ENCODE measurements at regions not wholly inside any gene's neighbourhood (a gene's known extent, or its start where the extent isn't known, plus 50 kb on each side); places are given as distances from the start of the nearest gene placed in this dataset.
"Not testable (repeated sequence)": the region's sequence is repeated elsewhere in the genome, so short reads cannot be mapped to it uniquely, and the experiment has no call there.

- H3K9me3 Mint-ChIP-seq: peaks cover 13% of the 10 kb centered on the region
- H3K4me3 Mint-ChIP-seq: no peak overlapping the region
- no peaks in the 10 kb centered on the region for H3K36me3 Mint-ChIP-seq (ENCODE audit: low read depth)
- CTCF ChIA-PET: no interaction called here
- no peak overlapping the region for H3K27ac Mint-ChIP-seq
- POLR2A ChIA-PET: no interaction called here
- peaks cover 30% of the 10 kb centered on the region for H3K27me3 Mint-ChIP-seq
- DNase-seq: peak; percentile 3
- H3K4me1 Mint-ChIP-seq: no peaks in the 10 kb centered on the region
Observed at GRCh38 chr14:104256025-104256424, 117.6 kb downstream of the KIF26A start.

GRCh38 chr14:104262515-104263514, 124.4 kb downstream of the KIF26A start:
- H3K27me3 Mint-ChIP-seq: peaks cover 16% of the 10 kb centered on the region

GRCh38 chr14:104263675-104264358, 125.4 kb downstream of the KIF26A start:
- Mint-ChIP-seq H3K27me3 (peaks cover 9% of the 10 kb centered on the region), H3K9me3 (no peaks in the 10 kb centered on the region), H3K36me3 (ENCODE audit: low read depth) (no peaks in the 10 kb centered on the region), H3K4me1 (no peaks in the 10 kb centered on the region), H3K27ac (no peak overlapping the region), H3K4me3 (no peak overlapping the region)
- ChIA-PET CTCF (no interaction called here), POLR2A (no interaction called here)
- no peak for DNase-seq

More at GRCh38 chr14:104262515-104263514, 124.4 kb downstream of the KIF26A start:
- H3K27ac Mint-ChIP-seq: no peak overlapping the region
- H3K4me3 Mint-ChIP-seq: no peak overlapping the region
- CTCF ChIA-PET: no interaction called here
- POLR2A ChIA-PET: no interaction called here
- H3K36me3 Mint-ChIP-seq (ENCODE audit: low read depth): no peaks in the 10 kb centered on the region
- no peak for DNase-seq
- H3K9me3 Mint-ChIP-seq: no peaks in the 10 kb centered on the region
- no peaks in the 10 kb centered on the region for H3K4me1 Mint-ChIP-seq

GRCh38 chr14:104264495-104265265, 126.3 kb downstream of the KIF26A start:
- Mint-ChIP-seq H3K4me3 (no peak overlapping the region), H3K27ac (no peak overlapping the region), H3K9me3 (no peaks in the 10 kb centered on the region), H3K36me3 (ENCODE audit: low read depth) (no peaks in the 10 kb centered on the region), H3K27me3 (peaks cover 6% of the 10 kb centered on the region), H3K4me1 (no peaks in the 10 kb centered on the region)
- no peak for DNase-seq
- POLR2A ChIA-PET: no interaction called here
- CTCF ChIA-PET: no interaction called here

- ChIA-PET CTCF (no interaction called here), POLR2A (interaction anchor here (1.0 kb wide), 1 partner anchor 65 kb away, joined by 3 read pairs; no protein-coding TSS in a partner anchor)
- no peak overlapping the region for H3K27ac Mint-ChIP-seq
- H3K4me1 Mint-ChIP-seq: no peaks in the 10 kb centered on the region
- H3K9me3 Mint-ChIP-seq: no peaks in the 10 kb centered on the region
- DNase-seq: no peak
- no peaks in the 10 kb centered on the region for H3K27me3 Mint-ChIP-seq
- no peaks in the 10 kb centered on the region for H3K36me3 Mint-ChIP-seq (ENCODE audit: low read depth)
- H3K4me3 Mint-ChIP-seq: no peak overlapping the region
Observed at GRCh38 chr14:104265918-104266630, 127.7 kb downstream of the KIF26A start.

- Mint-ChIP-seq H3K27me3 (no peaks in the 10 kb centered on the region), H3K4me1 (no peaks in the 10 kb centered on the region), H3K9me3 (no peaks in the 10 kb centered on the region), H3K4me3 (no peak overlapping the region), H3K27ac (no peak overlapping the region), H3K36me3 (ENCODE audit: low read depth) (no peaks in the 10 kb centered on the region)
- ChIA-PET CTCF (no interaction called here), POLR2A (no interaction called here)
- DNase-seq: no peak
Observed at GRCh38 chr14:104266631-104267575, 128.5 kb downstream of the KIF26A start.

- no peaks in the 10 kb centered on the region for H3K4me1 Mint-ChIP-seq
- CTCF ChIA-PET: no interaction called here
Observed at GRCh38 chr14:104267895-104268294, 129.5 kb downstream of the KIF26A start.

GRCh38 chr14:104268295-104268694, 129.9 kb downstream of the KIF26A start:
- H3K4me3 Mint-ChIP-seq: no peak overlapping the region
- H3K36me3 Mint-ChIP-seq (ENCODE audit: low read depth): no peaks in the 10 kb centered on the region
- H3K27ac Mint-ChIP-seq: no peak overlapping the region
- H3K4me1 Mint-ChIP-seq: no peaks in the 10 kb centered on the region
- ChIA-PET POLR2A (no interaction called here), CTCF (no interaction called here)
- no peak for DNase-seq
- no peaks in the 10 kb centered on the region for H3K27me3 Mint-ChIP-seq
- no peaks in the 10 kb centered on the region for H3K9me3 Mint-ChIP-seq

More at GRCh38 chr14:104267895-104268294, 129.5 kb downstream of the KIF26A start:
- Mint-ChIP-seq H3K9me3 (no peaks in the 10 kb centered on the region), H3K4me3 (no peak overlapping the region), H3K27ac (no peak overlapping the region), H3K27me3 (no peaks in the 10 kb centered on the region), H3K36me3 (ENCODE audit: low read depth) (no peaks in the 10 kb centered on the region)
- POLR2A ChIA-PET: no interaction called here
- no peak for DNase-seq

GRCh38 chr14:104268725-104269436, 130.5 kb downstream of the KIF26A start:
- POLR2A ChIA-PET: no interaction called here
- no peaks in the 10 kb centered on the region for H3K9me3 Mint-ChIP-seq
- H3K4me3 Mint-ChIP-seq: no peak overlapping the region
- H3K27me3 Mint-ChIP-seq: peaks cover under 1% of the 10 kb centered on the region
- H3K27ac Mint-ChIP-seq: no peak overlapping the region
- CTCF ChIA-PET: no interaction called here
- DNase-seq: no peak
- H3K36me3 Mint-ChIP-seq (ENCODE audit: low read depth): no peaks in the 10 kb centered on the region
- H3K4me1 Mint-ChIP-seq: no peaks in the 10 kb centered on the region

- DNase-seq; H3K4me3 Mint-ChIP-seq; H3K36me3 Mint-ChIP-seq (ENCODE audit: low read depth); H3K9me3 Mint-ChIP-seq; POLR2A ChIA-PET; H3K27me3 Mint-ChIP-seq; H3K4me1 Mint-ChIP-seq; H3K27ac Mint-ChIP-seq; CTCF ChIA-PET: not testable (repeated sequence)
Observed at GRCh38 chr14:104269511-104270241, 131.3 kb downstream of the KIF26A start.

- Mint-ChIP-seq H3K27ac (no peak overlapping the region), H3K4me1 (no peaks in the 10 kb centered on the region), H3K36me3 (ENCODE audit: low read depth) (no peaks in the 10 kb centered on the region), H3K4me3 (no peak overlapping the region), H3K27me3 (peaks cover 4% of the 10 kb centered on the region), H3K9me3 (no peaks in the 10 kb centered on the region)
- no peak for DNase-seq
- ChIA-PET CTCF (no interaction called here), POLR2A (no interaction called here)
Observed at GRCh38 chr14:104271391-104271790, 133.0 kb downstream of the KIF26A start.

Data from activated CD4-positive, alpha-beta memory T cell treated with anti-CD3 and anti-CD28 coated beads, Interleukin-2, amount 10 ng/mL, durations not matched to agents 7 days and 5 days (primary cell).